WI38 (cell line): ENCODE measurements at regions not wholly inside any gene's neighbourhood (a gene's known extent, or its start where the extent isn't known, plus 50 kb on each side); places are given as distances from the start of the nearest gene placed in this dataset.
"Not testable (repeated sequence)": the region's sequence is repeated elsewhere in the genome, so short reads cannot be mapped to it uniquely, and the experiment has no call there.

Experiments used
- H3K4me3 ChIP-seq: 2 replicates; pipeline ENCODE4 v1.5.1; 2011; ENCODE audit warnings: low read depth, mild to moderate bottlenecking, control low read depth, low read length
- CTCF ChIP-seq: IDR thresholded peaks from 2 replicates; pipeline ENCODE4 v1.5.1; 2012; ENCODE audit warnings: low read depth, mild to moderate bottlenecking, control low read depth, low read length

- H3K4me3 ChIP-seq = no peak overlapping the region
- no peak for TF ChIP-seq CTCF
Observed at GRCh38 chr2:31788273-31788672, 207.5 kb upstream of the SRD5A2 start.

- H3K4me3 ChIP-seq = no peak overlapping the region
- no peak for TF ChIP-seq CTCF
Observed at GRCh38 chr2:31785876-31786275, 205.1 kb upstream of the SRD5A2 start.

- no peak for TF ChIP-seq CTCF
- no peak overlapping the region for H3K4me3 ChIP-seq
Observed at GRCh38 chr2:31784868-31785267, 204.1 kb upstream of the SRD5A2 start.

- H3K4me3 ChIP-seq = not testable (repeated sequence)
Observed at GRCh38 chr2:31783446-31784091, 202.8 kb upstream of the SRD5A2 start.

- no peak overlapping the region for H3K4me3 ChIP-seq
- no peak for TF ChIP-seq CTCF
Observed at GRCh38 chr2:31778153-31778552, 197.4 kb upstream of the SRD5A2 start.

GRCh38 chr2:31770741-31771140 lies 190.0 kb upstream of the SRD5A2 start:
- no peak overlapping the region for H3K4me3 ChIP-seq
- no peak for TF ChIP-seq CTCF

GRCh38 chr2:31765078-31765945 lies 184.6 kb upstream of the SRD5A2 start:
- no peak overlapping the region for H3K4me3 ChIP-seq

More at GRCh38 chr2:31765078-31765945, 184.6 kb upstream of the SRD5A2 start:
- TF ChIP-seq CTCF = no peak
